ENCODE measurements at regions not wholly inside any gene's neighbourhood (a gene's known extent, or its start where the extent isn't known, plus 50 kb on each side); places are given as distances from the start of the nearest gene placed in this dataset.

GRCh38 chr3:186487819-186488218, 56.4 kb downstream of the CRYGS start:
- H3K27ac ChIP-seq (ENCODE audit: insufficient read depth, low read depth, low read length), result no peak overlapping the region
- intact Hi-C loops (cut with micrococcal nuclease), result no loop called here
- H2AFZ ChIP-seq (ENCODE audit: low read depth, low read length), result no peak overlapping the region
- H3K4me3 ChIP-seq (replicated peaks in 1 of 3; ENCODE audit: insufficient read depth in 1 of 3, low read depth in 1 of 3, low read length in 3 of 3), result no peak overlapping the region
- H3K27me3 ChIP-seq (ENCODE audit: control insufficient read depth in 2 of 2, insufficient read depth in 2 of 2, low read length in 2 of 2), result no peaks in the 10 kb centered on the region
- H3K4me1 ChIP-seq (ENCODE audit: control insufficient read depth, extremely low read depth, insufficient read depth, low read length), result no peaks in the 10 kb centered on the region
- no TSS peak for BruUV-seq (replicated peaks)
- no peaks in the 10 kb centered on the region for H4K20me1 ChIP-seq (replicated peaks; ENCODE audit: control insufficient read depth, extremely low read depth, insufficient read depth, low read length)
- no peaks in the 10 kb centered on the region for H3K79me2 ChIP-seq (ENCODE audit: control insufficient read depth, insufficient read depth, low read length)
- H3K9me3 ChIP-seq (replicated peaks; ENCODE audit: control insufficient read depth, insufficient read depth, low read length), result no peaks in the 10 kb centered on the region
- no peak for DNase-seq (ENCODE audit: low read depth, low spot score)
- dilution Hi-C loops (cut with MboI; ENCODE audit: extremely low pct_ligation_motif_present, low sequenced_read_pairs), result no loop called here
- H3K9me1 ChIP-seq (replicated peaks; ENCODE audit: control insufficient read depth, extremely low read depth, insufficient read depth, low read length), result no peaks in the 10 kb centered on the region
- no peak for TF ChIP-seq FOS (IDR thresholded peaks at IDR 0.05; ENCODE audit: borderline replicate concordance, insufficient read depth, low read length)
- TF ChIP-seq JUN (IDR thresholded peaks at IDR 0.05; ENCODE audit: borderline replicate concordance, insufficient read depth, insufficient read length, low read depth), result no peak
- TF ChIP-seq, protein P1, sequence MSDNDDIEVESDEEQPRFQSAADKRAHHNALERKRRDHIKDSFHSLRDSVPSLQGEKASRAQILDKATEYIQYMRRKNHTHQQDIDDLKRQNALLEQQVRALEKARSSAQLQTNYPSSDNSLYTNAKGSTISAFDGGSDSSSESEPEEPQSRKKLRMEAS (IDR thresholded peaks at IDR 0.05; ENCODE audit: insufficient read depth, insufficient read length), result no peak
- CTCF ChIA-PET, result no interaction called here
- FAIRE-seq, result no peak
- no peaks in the 10 kb centered on the region for H3K36me3 ChIP-seq (ENCODE audit: control insufficient read depth in 2 of 2, extremely low read depth in 1 of 2, insufficient read depth in 2 of 2, low read length in 2 of 2)
- H3K4me2 ChIP-seq (ENCODE audit: insufficient read depth, low read length), result no peak overlapping the region
- POLR2A ChIA-PET, result no interaction called here
- no peak overlapping the region for H3K9ac ChIP-seq (replicated peaks; ENCODE audit: extremely low read depth, insufficient read depth, low read length)

- no peaks in the 10 kb centered on the region for H3K9me1 ChIP-seq (replicated peaks; ENCODE audit: control insufficient read depth, extremely low read depth, insufficient read depth, low read length)
- DNase-seq (ENCODE audit: low read depth, low spot score) (no peak), FAIRE-seq (no peak)
- no peak overlapping the region for H3K9ac ChIP-seq (replicated peaks; ENCODE audit: extremely low read depth, insufficient read depth, low read length)
- H3K36me3 ChIP-seq (ENCODE audit: control insufficient read depth in 2 of 2, extremely low read depth in 1 of 2, insufficient read depth in 2 of 2, low read length in 2 of 2), result no peaks in the 10 kb centered on the region
- H3K4me2 ChIP-seq (ENCODE audit: insufficient read depth, low read length), result no peak overlapping the region
- intact Hi-C loops (cut with micrococcal nuclease) (no loop called here), dilution Hi-C loops (cut with MboI; ENCODE audit: extremely low pct_ligation_motif_present, low sequenced_read_pairs) (no loop called here)
- no peaks in the 10 kb centered on the region for H3K4me1 ChIP-seq (ENCODE audit: control insufficient read depth, extremely low read depth, insufficient read depth, low read length)
- H3K27me3 ChIP-seq (ENCODE audit: control insufficient read depth in 2 of 2, insufficient read depth in 2 of 2, low read length in 2 of 2), result no peaks in the 10 kb centered on the region
- ChIA-PET CTCF (no interaction called here), POLR2A (no interaction called here)
- no peaks in the 10 kb centered on the region for H3K79me2 ChIP-seq (ENCODE audit: control insufficient read depth, insufficient read depth, low read length)
- no peak overlapping the region for H2AFZ ChIP-seq (ENCODE audit: low read depth, low read length)
- no peak overlapping the region for H3K27ac ChIP-seq (ENCODE audit: insufficient read depth, low read depth, low read length)
- H3K9me3 ChIP-seq (replicated peaks; ENCODE audit: control insufficient read depth, insufficient read depth, low read length), result no peaks in the 10 kb centered on the region
- no peak overlapping the region for H3K4me3 ChIP-seq (replicated peaks in 1 of 3; ENCODE audit: insufficient read depth in 1 of 3, low read depth in 1 of 3, low read length in 3 of 3)
- TF ChIP-seq POLR2AphosphoS5 (IDR thresholded peaks at IDR 0.05; ENCODE audit: insufficient read depth, low read depth, low read length) (no peak), POLR2A (IDR thresholded peaks at IDR 0.05; ENCODE audit: low read depth, low read length) (no peak), JUN (IDR thresholded peaks at IDR 0.05; ENCODE audit: borderline replicate concordance, insufficient read depth, insufficient read length, low read depth) (no peak), MYC (IDR thresholded peaks at IDR 0.05; ENCODE audit: low read depth, low read length) (no peak), EZH2 (IDR thresholded peaks at IDR 0.05; ENCODE audit: borderline replicate concordance, low read depth, low read length, severe bottlenecking) (no peak), FOS (IDR thresholded peaks at IDR 0.05; ENCODE audit: borderline replicate concordance, insufficient read depth, low read length) (no peak)
- TF ChIP-seq, protein P1 (IDR thresholded peaks at IDR 0.05; ENCODE audit: insufficient read depth, insufficient read length), result no peak
- no peaks in the 10 kb centered on the region for H4K20me1 ChIP-seq (replicated peaks; ENCODE audit: control insufficient read depth, extremely low read depth, insufficient read depth, low read length)
- BruUV-seq (replicated peaks), result no TSS peak
Measured at GRCh38 chr3:186487037-186487436, 57.1 kb downstream of the CRYGS start.
